ENCODE measurements at regions not wholly inside any gene's neighbourhood (a gene's known extent, or its start where the extent isn't known, plus 50 kb on each side); places are given as distances from the start of the nearest gene placed in this dataset.
"Not testable (repeated sequence)": the region's sequence is repeated elsewhere in the genome, so short reads cannot be mapped to it uniquely, and the experiment has no call there.

DNA sequence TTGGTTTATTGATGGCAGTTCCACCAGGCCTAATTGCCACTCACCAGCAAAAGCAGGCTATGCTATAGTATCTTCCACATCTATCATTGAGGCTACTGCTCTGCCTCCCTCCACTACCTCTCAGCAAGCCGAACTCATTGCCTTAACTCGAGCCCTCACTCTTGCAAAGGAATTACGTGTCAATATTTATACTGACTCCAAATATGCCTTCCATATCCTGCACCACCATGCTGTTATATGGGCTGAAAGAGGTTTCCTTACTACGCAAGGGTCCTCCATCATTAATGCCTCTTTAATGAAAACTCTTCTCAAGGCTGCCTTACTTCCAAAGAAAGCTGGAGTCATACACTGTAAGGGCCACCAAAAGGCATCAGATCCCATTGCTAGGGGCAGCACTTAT lies 50.0 kb upstream of the RASAL2 start:
- not testable (repeated sequence) for TF ChIP-seq POLR2AphosphoS5, POLR2A (IDR thresholded peaks at IDR 0.05)
